PC-9 (cell line): ENCODE measurements at regions not wholly inside any gene's neighbourhood (a gene's known extent, or its start where the extent isn't known, plus 50 kb on each side); places are given as distances from the start of the nearest gene placed in this dataset.
A peak's percentile ranks its signal among the peaks of the same experiment; 100 is the strongest.

Experiments
- BruUV-seq: library from RNA; stranded (reverse); fragments of 400-500 nt; replicated peaks from 2 replicates; lab custom pipeline; 2021; lab: Mats Ljungman, UMichigan
- CTCF ChIA-PET: fragments of 300-600 bp; sonication (Branson Sonifier 250); formaldehyde crosslinking; loops from one replicate; lab custom pipeline; 2022; ENCODE audit warnings: antibody characterized with exemption; lab: Charles Lee
- POLR2A ChIA-PET: fragments of 300-600 bp; sonication (Branson Sonifier 250); formaldehyde crosslinking; loops from one replicate; lab custom pipeline; 2022; ENCODE audit warnings: antibody characterized with exemption; ENCODE audit not compliant: unreplicated experiment; lab: Charles Lee
- DNase-seq, 2 experiments: peaks; one replicate each; pipeline versions ENCODE4 v3.0.0 to v3.0.0-alpha.2; 2015 to 2022; ENCODE audit warnings: mixed read lengths in 1 of 2
- H2AFZ ChIP-seq: fragments of 200-600 bp; sonication (generic); 2 replicates; pipeline ENCODE4 v1.8.1; 2017; ENCODE audit warnings: antibody characterized with exemption
- H3F3A ChIP-seq: fragments of 200-600 bp; sonication (generic); 2 replicates; pipeline ENCODE4 v1.8.1; 2017; ENCODE audit warnings: antibody characterized with exemption, mild to moderate bottlenecking, low read depth; ENCODE audit not compliant: insufficient read depth
- H3K27ac ChIP-seq: fragments of 200-600 bp; sonication (generic); 2 replicates; pipeline ENCODE4 v1.6.1; 2016; ENCODE audit warnings: mixed run types
- H3K27me3 ChIP-seq: fragments of 200-600 bp; sonication (generic); 2 replicates; pipeline ENCODE4 v1.6.1; 2016; ENCODE audit warnings: low read depth, mixed run types; ENCODE audit not compliant: insufficient read depth
- H3K36me3 ChIP-seq: fragments of 200-600 bp; sonication (generic); 2 replicates; pipeline ENCODE4 v1.6.1; 2016; ENCODE audit warnings: low read depth, mixed run types
- H3K4me1 ChIP-seq: fragments of 200-600 bp; sonication (generic); replicated peaks from 2 replicates; pipeline ENCODE4 v1.6.1; 2016; ENCODE audit warnings: mixed run types; ENCODE audit not compliant: insufficient read depth
- H3K4me2 ChIP-seq: fragments of 200-600 bp; sonication (generic); 2 replicates; pipeline ENCODE4 v1.6.1; 2017; ENCODE audit warnings: mixed run types
- H3K4me3 ChIP-seq: fragments of 200-600 bp; sonication (generic); 2 replicates; pipeline ENCODE4 v1.6.1; 2016; ENCODE audit warnings: mixed run types
- H3K79me2 ChIP-seq: fragments of 200-600 bp; sonication (generic); 2 replicates; pipeline ENCODE4 v1.6.1; 2017; ENCODE audit warnings: low read depth, mixed run types
- H3K9me2 ChIP-seq: fragments of 200-600 bp; sonication (generic); 2 replicates; pipeline ENCODE4 v1.8.1; 2017; ENCODE audit warnings: mild to moderate bottlenecking; ENCODE audit not compliant: insufficient read depth
- H3K9me3 ChIP-seq: fragments of 200-600 bp; sonication (generic); 2 replicates; pipeline ENCODE4 v1.8.1; 2016; ENCODE audit warnings: low read depth; ENCODE audit not compliant: insufficient read depth
- H4K20me1 ChIP-seq: fragments of 200-600 bp; sonication (generic); 2 replicates; pipeline ENCODE4 v1.8.1; 2017; ENCODE audit not compliant: insufficient read depth
- EZH2 ChIP-seq: fragments of 200-600 bp; sonication (generic); IDR thresholded peaks from 2 replicates; pipeline ENCODE4 v1.8.0; 2017; ENCODE audit warnings: antibody characterized with exemption, low read depth
- intact Hi-C: fragments of 100-400 bp; cut with micrococcal nuclease; formaldehyde crosslinking; loops from one replicate; pipeline ENCODE4 v1.10.0; 2022; ENCODE audit not compliant: unreplicated experiment
- TF ChIP-seq, protein P1 (sequence below): fragments of 200-600 bp; sonication (generic); conservative IDR thresholded peaks from 2 replicates; pipeline ENCODE4 v1.6.1; 2017; ENCODE audit warnings: mixed run types, antibody characterized with exemption, mild to moderate bottlenecking, moderate library complexity

DNA sequence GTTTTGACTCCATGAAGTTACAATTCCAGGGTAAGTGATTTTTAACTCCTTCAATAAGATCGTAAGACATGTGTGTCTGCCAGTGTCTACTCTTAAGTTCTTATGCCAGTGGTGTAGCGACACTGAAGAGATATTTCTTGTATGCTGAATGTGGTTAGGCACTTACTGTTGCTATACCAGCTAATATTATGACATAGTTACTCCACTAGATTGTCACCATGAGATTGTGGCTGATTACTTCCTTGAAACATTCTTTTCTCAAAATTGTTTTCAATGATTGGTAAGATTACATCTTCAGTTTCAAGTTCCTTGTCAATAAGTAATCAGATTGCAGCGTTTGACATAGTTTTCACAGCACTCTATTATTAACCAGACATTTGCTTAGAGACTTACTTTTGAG lies 60.6 kb upstream of the PAGE5 start:
- 0 out of 2 replicates have a peak overlapping the region, but pooled peaks have one; percentile 88 for H2AFZ ChIP-seq
- H3K4me3 ChIP-seq: peak overlapping the region; percentile 70; the same call in 1 of the 2 replicates
- no TSS peak for BruUV-seq
- no peaks in the 10 kb centered on the region for H3K79me2 ChIP-seq
- no peak for TF ChIP-seq EZH2
- TF ChIP-seq, protein P1, sequence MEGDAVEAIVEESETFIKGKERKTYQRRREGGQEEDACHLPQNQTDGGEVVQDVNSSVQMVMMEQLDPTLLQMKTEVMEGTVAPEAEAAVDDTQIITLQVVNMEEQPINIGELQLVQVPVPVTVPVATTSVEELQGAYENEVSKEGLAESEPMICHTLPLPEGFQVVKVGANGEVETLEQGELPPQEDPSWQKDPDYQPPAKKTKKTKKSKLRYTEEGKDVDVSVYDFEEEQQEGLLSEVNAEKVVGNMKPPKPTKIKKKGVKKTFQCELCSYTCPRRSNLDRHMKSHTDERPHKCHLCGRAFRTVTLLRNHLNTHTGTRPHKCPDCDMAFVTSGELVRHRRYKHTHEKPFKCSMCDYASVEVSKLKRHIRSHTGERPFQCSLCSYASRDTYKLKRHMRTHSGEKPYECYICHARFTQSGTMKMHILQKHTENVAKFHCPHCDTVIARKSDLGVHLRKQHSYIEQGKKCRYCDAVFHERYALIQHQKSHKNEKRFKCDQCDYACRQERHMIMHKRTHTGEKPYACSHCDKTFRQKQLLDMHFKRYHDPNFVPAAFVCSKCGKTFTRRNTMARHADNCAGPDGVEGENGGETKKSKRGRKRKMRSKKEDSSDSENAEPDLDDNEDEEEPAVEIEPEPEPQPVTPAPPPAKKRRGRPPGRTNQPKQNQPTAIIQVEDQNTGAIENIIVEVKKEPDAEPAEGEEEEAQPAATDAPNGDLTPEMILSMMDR: no peak
- H3K9me3 ChIP-seq: no peaks in the 10 kb centered on the region
- POLR2A ChIA-PET: no interaction called here
- CTCF ChIA-PET: no interaction called here
- H3F3A ChIP-seq: no peaks in the 10 kb centered on the region
- peak overlapping the region; percentile 61; the same call in 1 of the 2 replicates for H3K27ac ChIP-seq
- no peaks in the 10 kb centered on the region for H3K36me3 ChIP-seq
- H3K27me3 ChIP-seq: no peaks in the 10 kb centered on the region
- peak in 1 of 2 experiments; percentile 65 for DNase-seq
- intact Hi-C loops: no loop called here
- no peaks in the 10 kb centered on the region for H4K20me1 ChIP-seq
- H3K4me1 ChIP-seq: peaks cover 20% of the 10 kb centered on the region
- H3K9me2 ChIP-seq: no peaks in the 10 kb centered on the region
- H3K4me2 ChIP-seq: peak overlapping the region; percentile 78

DNA sequence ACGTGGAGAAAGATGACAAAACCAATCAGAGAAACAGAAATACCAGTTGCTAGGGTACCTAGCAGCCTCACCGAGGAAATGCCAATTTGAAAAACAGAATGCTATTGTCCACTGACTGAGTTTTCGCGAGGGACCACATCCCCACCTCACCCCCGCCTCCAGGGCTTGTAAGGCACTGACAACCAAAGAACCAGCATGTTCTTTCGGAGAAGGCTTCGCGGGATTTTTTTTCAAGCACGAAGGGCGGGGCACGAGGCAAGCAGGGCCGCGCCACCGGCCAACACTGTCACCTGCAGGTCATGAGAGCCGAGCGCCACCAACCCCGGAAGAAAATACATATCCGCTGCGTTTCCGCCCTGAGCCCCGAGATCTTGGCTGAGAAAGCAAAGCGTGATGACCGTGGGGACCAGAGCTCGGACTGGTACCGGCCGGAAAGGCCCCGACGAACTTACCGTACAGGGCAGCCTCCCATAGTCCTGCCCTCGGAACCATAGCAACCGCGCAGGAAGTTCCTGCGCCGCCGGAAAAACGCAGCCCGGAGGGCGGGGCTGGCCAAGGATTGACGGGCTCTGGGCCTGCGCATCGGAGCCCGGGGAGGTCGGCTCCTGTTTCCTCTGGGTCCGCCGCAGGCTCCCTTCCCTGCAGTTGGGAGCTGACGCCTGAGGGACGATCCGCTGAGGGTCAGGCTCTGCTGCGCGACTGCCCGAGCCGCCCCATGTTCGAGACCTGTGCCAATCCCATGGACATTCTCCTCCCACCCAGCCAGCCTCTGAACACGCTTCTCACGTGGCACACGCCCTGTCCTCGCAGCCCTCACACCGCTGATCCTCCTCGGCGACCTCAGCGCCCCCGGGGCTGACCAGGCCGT lies 59.2 kb upstream of the PAGE5 start:
- Histone ChIP-seq H4K20me1 (no peaks in the 10 kb centered on the region), H3F3A (no peaks in the 10 kb centered on the region), H3K36me3 (no peaks in the 10 kb centered on the region), H3K27me3 (no peaks in the 10 kb centered on the region), H3K4me3 (peak overlapping the region; percentile 70), H3K27ac (peak overlapping the region; percentile 61), H3K4me1 (peaks cover 20% of the 10 kb centered on the region), H3K4me2 (peak overlapping the region; percentile 78), H3K9me2 (no peaks in the 10 kb centered on the region), H3K79me2 (no peaks in the 10 kb centered on the region), H3K9me3 (no peaks in the 10 kb centered on the region), H2AFZ (peak overlapping the region; percentile 88)
- DNase-seq: peak; percentile 79 to 91
- POLR2A ChIA-PET: interaction anchor here (0.6 kb wide), 1 partner anchor 748 kb away, joined by 4 read pairs; no protein-coding TSS in a partner anchor
- intact Hi-C loops: loop anchor here (10.0 kb wide), 1 partner anchor 156 kb away; the partner anchor contains the start of gene APEX2
- CTCF ChIA-PET: no interaction called here
- TF ChIP-seq EZH2: no peak
- TF ChIP-seq, protein P1: peak; percentile 44; the same call in 1 of the 2 replicates
- TSS peak; percentile 81 for BruUV-seq

DNA sequence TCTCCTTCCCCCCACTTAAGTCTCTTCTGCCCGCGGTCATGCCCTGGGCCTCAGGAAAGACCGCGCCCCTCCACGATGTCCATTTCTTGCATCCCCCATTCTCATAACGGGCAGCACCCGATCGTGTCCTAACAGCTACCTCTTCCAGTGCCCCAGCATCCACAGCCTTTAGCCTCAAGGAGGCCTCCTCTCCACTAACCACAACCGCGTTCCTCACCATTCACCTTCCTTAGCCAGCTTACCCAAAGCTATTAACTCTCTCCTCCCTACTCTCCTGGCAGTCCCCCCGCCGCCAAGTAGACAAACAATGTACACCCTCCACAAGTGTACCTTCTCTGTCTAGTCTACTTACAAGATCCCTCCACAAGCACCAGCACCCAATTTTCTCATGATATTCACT lies 58.6 kb upstream of the PAGE5 start:
- POLR2A ChIA-PET: interaction anchor here (0.6 kb wide), 1 partner anchor 747 kb away, joined by 4 read pairs; no protein-coding TSS in a partner anchor
- peak overlapping the region; percentile 88 for H2AFZ ChIP-seq

More for the DNA sequence above, 58.6 kb upstream of the PAGE5 start:
- peak overlapping the region; percentile 70 for H3K4me3 ChIP-seq
- peak overlapping the region; percentile 61 for H3K27ac ChIP-seq
- H3F3A ChIP-seq: no peaks in the 10 kb centered on the region
- TSS peak; percentile 94 for BruUV-seq
- CTCF ChIA-PET: no interaction called here
- H3K4me1 ChIP-seq: peaks cover 20% of the 10 kb centered on the region
- DNase-seq: peak in 1 of 2 experiments; percentile 3
- H3K79me2 ChIP-seq: no peaks in the 10 kb centered on the region
- TF ChIP-seq, protein P1: no peak
- no peak for TF ChIP-seq EZH2
- intact Hi-C loops: loop anchor here (10.0 kb wide), 1 partner anchor 157 kb away; the partner anchor contains the start of gene APEX2
- H3K9me2 ChIP-seq: no peaks in the 10 kb centered on the region
- H4K20me1 ChIP-seq: no peaks in the 10 kb centered on the region
- H3K27me3 ChIP-seq: no peaks in the 10 kb centered on the region
- H3K36me3 ChIP-seq: no peaks in the 10 kb centered on the region
- no peaks in the 10 kb centered on the region for H3K9me3 ChIP-seq
- H3K4me2 ChIP-seq: peak overlapping the region; percentile 78
